ENCODE measurements at regions not wholly inside any gene's neighbourhood (a gene's known extent, or its start where the extent isn't known, plus 50 kb on each side); places are given as distances from the start of the nearest gene placed in this dataset.

GRCh38 chr1:190940951-190941350, 463.3 kb upstream of the BRINP3 start:
- Histone ChIP-seq H3K79me2 (ENCODE audit: insufficient read depth, low read length) (no peaks in the 10 kb centered on the region), H3K4ac (ENCODE audit: low read depth, low read length) (no peak overlapping the region), H2AK5ac (ENCODE audit: insufficient read length, low read length) (no peak overlapping the region), H2AFZ (ENCODE audit: low read length) (no peak overlapping the region), H2BK12ac (ENCODE audit: insufficient read length, low read depth, low read length) (no peak overlapping the region), H3K14ac (ENCODE audit: insufficient read depth, low read length) (no peak overlapping the region), H4K5ac (ENCODE audit: insufficient read length, low read depth, low read length) (no peak overlapping the region), H2BK120ac (ENCODE audit: low read depth, low read length, poor library complexity, severe bottlenecking) (no peak overlapping the region), H4K8ac (replicated peaks; ENCODE audit: insufficient read length, low read depth, low read length) (no peak overlapping the region), H3K23me2 (ENCODE audit: insufficient read length, low read depth, low read length, poor library complexity, severe bottlenecking) (no peaks in the 10 kb centered on the region), H3K9ac (ENCODE audit: extremely low read depth, insufficient read length, low read length) (no peak overlapping the region), H2BK15ac (ENCODE audit: low read depth, low read length) (no peak overlapping the region), H2BK20ac (ENCODE audit: low read depth, low read length, poor library complexity, severe bottlenecking) (no peak overlapping the region), H3K56ac (ENCODE audit: insufficient read length, low read depth, low read length) (no peak overlapping the region), H3K18ac (ENCODE audit: insufficient read length, low read depth, low read length) (no peak overlapping the region), H3K27me3 (ENCODE audit: insufficient read depth, low read length) (no peaks in the 10 kb centered on the region), H3K9me3 (ENCODE audit: control insufficient read depth, low read depth, low read length) (no peaks in the 10 kb centered on the region), H3K27ac (ENCODE audit: insufficient read length, low read depth, low read length) (no peak overlapping the region), H3K79me1 (ENCODE audit: insufficient read depth, low read depth, low read length, poor library complexity, severe bottlenecking) (no peaks in the 10 kb centered on the region), H3K4me2 (ENCODE audit: insufficient read depth, insufficient read length, low read length) (no peak overlapping the region), H3K4me1 (ENCODE audit: insufficient read depth, low read length) (no peaks in the 10 kb centered on the region), H3K23ac (ENCODE audit: insufficient read length, low read depth, low read length) (no peak overlapping the region), H3T11ph (ENCODE audit: low read length) (no peak overlapping the region), H4K20me1 (ENCODE audit: control insufficient read depth, insufficient read depth, insufficient read length) (no peaks in the 10 kb centered on the region), H2BK5ac (ENCODE audit: insufficient read length, low read length) (no peak overlapping the region), H4K91ac (ENCODE audit: insufficient read length, low read depth, low read length) (no peak overlapping the region)
- H3K36me3 Mint-ChIP-seq (ENCODE audit: insufficient read depth in 1 of 3, low read depth in 3 of 3): no peaks in the 10 kb centered on the region
- no peak overlapping the region for H3K4me3 Mint-ChIP-seq
- no peak for DNase-seq
- H3K27ac Mint-ChIP-seq: no peak overlapping the region; a peak in 1 of 7 replicates
- H3K4me1 Mint-ChIP-seq: peaks cover 3 to 4% of the 10 kb centered on the region in 2 experiments
- H3K27me3 Mint-ChIP-seq (ENCODE audit: low read depth): no peaks in the 10 kb centered on the region
- WGBS (ENCODE audit: extremely low coverage, insufficient read length, low lambda C conversion rate): no CpG with 5 or more reads among the region's 2 CpGs
- no peaks in the 10 kb centered on the region for H3K9me3 Mint-ChIP-seq
- no peak for TF ChIP-seq CTCF (conservative IDR thresholded peaks at IDR 0.05)
